GM20000 (cell line): ENCODE measurements at regions not wholly inside any gene's neighbourhood (a gene's known extent, or its start where the extent isn't known, plus 50 kb on each side); places are given as distances from the start of the nearest gene placed in this dataset.

ENCODE experiments used
- DNase-seq: peaks from one replicate; pipeline ENCODE4 v3.0.0; 2012; ENCODE audit warnings: low spot score
- CTCF ChIP-seq: IDR thresholded peaks from 2 replicates; pipeline ENCODE4 v1.5.1; 2012; ENCODE audit warnings: mild to moderate bottlenecking, control low read depth; ENCODE audit errors: extremely low read depth, missing control alignments

- no peak for TF ChIP-seq CTCF
- no peak for DNase-seq
These were observed 559.2 kb upstream of the TLE4 start for GRCh38 chr9:79012561-79012960.

- TF ChIP-seq CTCF: no peak
- no peak for DNase-seq
These were observed 557.8 kb upstream of the TLE4 start for GRCh38 chr9:79013715-79014610.

GRCh38 chr9:79014929-79015699 lies 556.7 kb upstream of the TLE4 start:
- TF ChIP-seq CTCF: no peak
- DNase-seq: no peak

GRCh38 chr9:79015951-79016350 lies 555.8 kb upstream of the TLE4 start:
- no peak for TF ChIP-seq CTCF
- DNase-seq: no peak

DNA sequence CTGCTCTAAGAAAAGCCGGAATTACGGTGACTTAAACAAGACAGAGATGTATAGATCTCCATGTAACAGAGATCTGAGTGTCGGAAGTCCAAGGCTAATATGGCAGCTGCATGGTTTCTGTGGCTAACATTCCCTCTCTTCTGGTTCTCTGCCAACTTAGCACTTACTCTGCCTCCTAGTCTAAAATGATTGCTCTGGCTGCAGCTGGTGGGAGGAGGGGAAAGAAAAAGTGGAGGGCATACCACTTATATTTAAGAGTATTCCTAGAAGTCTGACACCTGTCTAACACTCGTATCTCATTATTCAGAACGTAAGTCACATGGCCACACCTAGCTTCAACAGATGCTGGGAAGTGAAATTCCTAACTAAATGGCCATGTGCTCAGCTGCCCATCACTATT lies 551.5 kb upstream of the TLE4 start:
- no peak for TF ChIP-seq CTCF
- no peak for DNase-seq

- no peak for DNase-seq
- TF ChIP-seq CTCF: no peak
These were observed 550.7 kb upstream of the TLE4 start for GRCh38 chr9:79021084-79021483.

DNA sequence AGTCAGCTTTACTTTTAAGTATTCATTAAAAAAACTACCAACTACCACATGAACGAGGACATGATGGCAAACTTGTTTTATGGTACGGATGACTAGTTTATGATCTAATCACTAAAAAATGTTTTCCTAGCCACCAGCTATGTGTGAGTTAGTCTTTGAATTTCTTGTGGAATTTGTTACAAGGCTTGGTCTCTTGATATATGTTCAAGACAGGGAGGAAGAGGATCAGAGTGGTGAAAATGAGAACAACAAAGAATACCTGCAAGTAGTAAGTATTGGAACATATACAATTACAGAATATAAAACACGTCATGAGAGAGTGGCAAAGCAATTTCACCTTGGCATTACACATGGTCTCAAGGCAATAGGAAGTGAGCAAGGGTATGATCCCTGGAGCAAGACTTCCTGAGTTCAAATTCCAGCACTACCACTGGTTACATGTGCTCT lies 548.6 kb upstream of the TLE4 start:
- no peak for DNase-seq

More for the DNA sequence above, 548.6 kb upstream of the TLE4 start:
- no peak for TF ChIP-seq CTCF
